Islet of Langerhans (tissue), 1 donor: ENCODE measurements at regions not wholly inside any gene's neighbourhood (a gene's known extent, or its start where the extent isn't known, plus 50 kb on each side); places are given as distances from the start of the nearest gene placed in this dataset.
"Not testable (repeated sequence)": the region's sequence is repeated elsewhere in the genome, so short reads cannot be mapped to it uniquely, and the experiment has no call there.

Experiments
- FAIRE-seq: peaks from one replicate; lab custom pipeline; 2011; peaks lifted over from hg19 to GRCh38; lab: Jason Lieb, UNC

GRCh38 chr12:108423486-108423885 is 84.4 kb upstream of the CMKLR1 start:
- FAIRE-seq: no peak

- FAIRE-seq: not testable (repeated sequence)
Measured at GRCh38 chr12:108421082-108421481, 82.0 kb upstream of the CMKLR1 start.

GRCh38 chr12:108420421-108420820 is 81.3 kb upstream of the CMKLR1 start:
- not testable (repeated sequence) for FAIRE-seq

- no peak for FAIRE-seq
Measured at GRCh38 chr12:108419949-108420348, 80.8 kb upstream of the CMKLR1 start.

- FAIRE-seq: no peak
Measured at GRCh38 chr12:108418164-108418890, 79.2 kb upstream of the CMKLR1 start.

GRCh38 chr12:108414021-108414420 is 74.9 kb upstream of the CMKLR1 start:
- FAIRE-seq: no peak

- no peak for FAIRE-seq
Measured at GRCh38 chr12:108410689-108411088, 71.6 kb upstream of the CMKLR1 start.

- no peak for FAIRE-seq
Measured at GRCh38 chr12:108409481-108409880, 70.4 kb upstream of the CMKLR1 start.

- FAIRE-seq: no peak
Measured at GRCh38 chr12:108403952-108404351, 64.8 kb upstream of the CMKLR1 start.

GRCh38 chr12:108401964-108402363 is 62.9 kb upstream of the CMKLR1 start:
- no peak for FAIRE-seq

GRCh38 chr12:108400900-108401480 is 61.9 kb upstream of the CMKLR1 start:
- no peak for FAIRE-seq

- no peak for FAIRE-seq
Measured at GRCh38 chr12:108400481-108400880, 61.4 kb upstream of the CMKLR1 start.

- FAIRE-seq: no peak
Measured at GRCh38 chr12:108400056-108400455, 60.9 kb upstream of the CMKLR1 start.

- FAIRE-seq: no peak
Measured at GRCh38 chr12:108399514-108399913, 60.4 kb upstream of the CMKLR1 start.

- FAIRE-seq: no peak
Measured at GRCh38 chr12:108394196-108394595, 55.1 kb upstream of the CMKLR1 start.

GRCh38 chr12:108392284-108392683 is 53.2 kb upstream of the CMKLR1 start:
- FAIRE-seq: no peak

GRCh38 chr12:108390495-108391203 is 51.5 kb upstream of the CMKLR1 start:
- no peak for FAIRE-seq

- no peak for FAIRE-seq
Measured at GRCh38 chr12:108389544-108389943, 50.4 kb upstream of the CMKLR1 start.
